Fibroblast of lung (primary cell): ENCODE measurements at regions not wholly inside any gene's neighbourhood (a gene's known extent, or its start where the extent isn't known, plus 50 kb on each side); places are given as distances from the start of the nearest gene placed in this dataset.

Experiments
- DNase-seq, 2 donors: peaks; one replicate each; pipeline versions ENCODE4 v3.0.0 to v3.0.0-alpha.2; 2010; ENCODE audit warnings: low read depth in 2 of 2
- H2AFZ ChIP-seq: 2 replicates; pipeline ENCODE4 v1.5.1; 2012; ENCODE audit warnings: low read length, control low read depth, inconsistent platforms
- H3K27ac ChIP-seq: 2 replicates; pipeline ENCODE4 v1.5.1; 2011; ENCODE audit warnings: low read length, control low read depth; ENCODE audit not compliant: insufficient read depth
- H3K27me3 ChIP-seq: 2 replicates; pipeline ENCODE4 v1.5.1; 2011; ENCODE audit warnings: mild to moderate bottlenecking, low read length; ENCODE audit not compliant: control insufficient read depth, insufficient read depth
- H3K36me3 ChIP-seq: 2 replicates; pipeline ENCODE4 v1.5.1; 2011; ENCODE audit warnings: low read length; ENCODE audit not compliant: control insufficient read depth, insufficient read depth
- H3K4me1 ChIP-seq: 2 replicates; pipeline ENCODE4 v1.5.1; 2011; ENCODE audit warnings: low read length; ENCODE audit not compliant: control insufficient read depth, insufficient read depth; ENCODE audit errors: extremely low read depth
- H3K4me2 ChIP-seq: 2 replicates; pipeline ENCODE4 v1.5.1; 2011; ENCODE audit warnings: low read length, control low read depth; ENCODE audit not compliant: insufficient read depth; ENCODE audit errors: extremely low read depth
- H3K4me3 ChIP-seq, 4 experiments: fragments of 200-600 bp in 1 of 4; sonication (generic) in 1 of 4; replicated peaks in 1 of 4; 2 replicates each; pipeline ENCODE4 v1.5.1; 2011 to 2016; ENCODE audit warnings: low read length in 4 of 4, low read depth in 3 of 4, mild to moderate bottlenecking in 3 of 4, control low read depth in 2 of 4, inconsistent platforms in 1 of 4, mixed read lengths in 1 of 4; ENCODE audit not compliant: insufficient read depth in 1 of 4; ENCODE audit errors: control extremely low read depth in 1 of 4
- H3K79me2 ChIP-seq: 2 replicates; pipeline ENCODE4 v1.5.1; 2012; ENCODE audit warnings: mild to moderate bottlenecking, low read length, inconsistent platforms; ENCODE audit not compliant: control insufficient read depth, insufficient read depth
- H3K9ac ChIP-seq: 2 replicates; pipeline ENCODE4 v1.5.1; 2011; ENCODE audit warnings: mild to moderate bottlenecking, low read length, control low read depth; ENCODE audit not compliant: insufficient read depth
- H3K9me3 ChIP-seq: 2 replicates; pipeline ENCODE4 v1.5.1; 2012; ENCODE audit warnings: low read depth, low read length; ENCODE audit not compliant: control insufficient read depth, insufficient read depth
- H4K20me1 ChIP-seq: 2 replicates; pipeline ENCODE4 v1.5.1; 2011; ENCODE audit warnings: low read length; ENCODE audit not compliant: control insufficient read depth, insufficient read depth; ENCODE audit errors: extremely low read depth
- EZH2 ChIP-seq: IDR thresholded peaks from 2 replicates; pipeline ENCODE4 v1.5.1; 2012; ENCODE audit warnings: low read length, control low read depth, mild to moderate bottlenecking; ENCODE audit errors: missing control alignments
- TF ChIP-seq, protein P1 (sequence below), 2 donors: IDR thresholded peaks in 1 of 2; conservative IDR thresholded peaks in 1 of 2; 1 replicate in 1 of 2; 2 replicates in 1 of 2; pipeline ENCODE4 v1.5.1; 2011 to 2012; ENCODE audit warnings: low read length in 2 of 2, control low read depth in 1 of 2, inconsistent platforms in 1 of 2, low read depth in 1 of 2, mild to moderate bottlenecking in 1 of 2

DNA sequence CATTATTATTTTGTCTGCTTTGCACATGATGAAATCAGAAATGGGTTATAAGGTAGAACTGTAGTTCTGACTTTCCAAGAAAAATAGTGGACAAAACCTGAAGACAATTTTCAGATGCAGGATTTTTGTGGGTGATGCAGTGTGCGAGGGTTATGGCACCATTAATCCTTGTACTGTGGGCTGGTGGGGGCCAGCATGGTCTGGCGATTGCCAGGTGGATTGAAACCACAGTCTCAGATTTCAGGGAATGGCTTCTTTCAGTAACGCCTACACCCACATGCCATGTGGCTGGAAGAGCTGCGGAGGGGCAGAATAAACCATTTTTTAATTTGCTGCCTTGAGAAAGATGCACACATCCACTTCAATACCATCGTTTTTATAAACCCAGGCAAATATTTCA, 150.5 kb downstream of the ARSF start:
- H3K9me3 ChIP-seq = no peaks in the 10 kb centered on the region
- TF ChIP-seq EZH2 = no peak
- TF ChIP-seq, protein P1, sequence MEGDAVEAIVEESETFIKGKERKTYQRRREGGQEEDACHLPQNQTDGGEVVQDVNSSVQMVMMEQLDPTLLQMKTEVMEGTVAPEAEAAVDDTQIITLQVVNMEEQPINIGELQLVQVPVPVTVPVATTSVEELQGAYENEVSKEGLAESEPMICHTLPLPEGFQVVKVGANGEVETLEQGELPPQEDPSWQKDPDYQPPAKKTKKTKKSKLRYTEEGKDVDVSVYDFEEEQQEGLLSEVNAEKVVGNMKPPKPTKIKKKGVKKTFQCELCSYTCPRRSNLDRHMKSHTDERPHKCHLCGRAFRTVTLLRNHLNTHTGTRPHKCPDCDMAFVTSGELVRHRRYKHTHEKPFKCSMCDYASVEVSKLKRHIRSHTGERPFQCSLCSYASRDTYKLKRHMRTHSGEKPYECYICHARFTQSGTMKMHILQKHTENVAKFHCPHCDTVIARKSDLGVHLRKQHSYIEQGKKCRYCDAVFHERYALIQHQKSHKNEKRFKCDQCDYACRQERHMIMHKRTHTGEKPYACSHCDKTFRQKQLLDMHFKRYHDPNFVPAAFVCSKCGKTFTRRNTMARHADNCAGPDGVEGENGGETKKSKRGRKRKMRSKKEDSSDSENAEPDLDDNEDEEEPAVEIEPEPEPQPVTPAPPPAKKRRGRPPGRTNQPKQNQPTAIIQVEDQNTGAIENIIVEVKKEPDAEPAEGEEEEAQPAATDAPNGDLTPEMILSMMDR (conservative IDR thresholded peaks at IDR 0.05 in 1 of 2, IDR thresholded peaks at IDR 0.05 in 1 of 2; ENCODE audit: low read depth in 1 of 2, low read length in 2 of 2) = no peak
- H4K20me1 ChIP-seq = no peaks in the 10 kb centered on the region
- no peak overlapping the region for H3K4me3 ChIP-seq
- H2AFZ ChIP-seq = no peak overlapping the region
- peak; percentile 51 to 88 for DNase-seq
- no peaks in the 10 kb centered on the region for H3K36me3 ChIP-seq
- no peaks in the 10 kb centered on the region for H3K79me2 ChIP-seq
- no peaks in the 10 kb centered on the region for H3K27me3 ChIP-seq
- H3K4me1 ChIP-seq = no peaks in the 10 kb centered on the region
- no peak overlapping the region for H3K27ac ChIP-seq
- no peak overlapping the region for H3K9ac ChIP-seq
- no peak overlapping the region for H3K4me2 ChIP-seq

DNA sequence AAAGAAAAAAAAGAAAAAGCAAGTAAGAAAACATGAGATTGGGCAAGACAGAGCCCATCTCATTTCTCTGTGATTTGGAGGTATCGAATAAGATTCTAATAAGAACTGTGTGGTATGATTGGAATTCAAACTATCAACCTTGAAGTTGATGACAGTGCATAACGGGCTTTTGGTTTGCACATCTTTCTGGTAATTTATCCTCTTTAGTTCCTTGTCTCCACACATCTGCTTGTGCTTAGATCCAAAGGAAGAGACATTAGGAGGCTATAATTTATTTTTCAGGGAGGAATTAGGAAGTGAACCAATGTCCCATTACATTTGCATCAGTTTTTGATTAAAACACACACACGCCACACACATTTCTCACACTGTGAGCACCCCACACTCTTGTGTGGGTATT, 149.9 kb downstream of the ARSF start:
- peak in 1 of 2 donors; percentile 59 for DNase-seq
- Histone ChIP-seq H4K20me1 (no peaks in the 10 kb centered on the region), H3K4me3 (no peak overlapping the region), H3K9me3 (no peaks in the 10 kb centered on the region), H3K4me1 (no peaks in the 10 kb centered on the region), H3K27me3 (no peaks in the 10 kb centered on the region), H3K79me2 (no peaks in the 10 kb centered on the region), H3K9ac (no peak overlapping the region), H2AFZ (no peak overlapping the region), H3K4me2 (no peak overlapping the region), H3K27ac (no peak overlapping the region), H3K36me3 (no peaks in the 10 kb centered on the region)
- TF ChIP-seq, protein P1 (conservative IDR thresholded peaks at IDR 0.05 in 1 of 2, IDR thresholded peaks at IDR 0.05 in 1 of 2; ENCODE audit: low read depth in 1 of 2, low read length in 2 of 2) = no peak
- no peak for TF ChIP-seq EZH2

DNA sequence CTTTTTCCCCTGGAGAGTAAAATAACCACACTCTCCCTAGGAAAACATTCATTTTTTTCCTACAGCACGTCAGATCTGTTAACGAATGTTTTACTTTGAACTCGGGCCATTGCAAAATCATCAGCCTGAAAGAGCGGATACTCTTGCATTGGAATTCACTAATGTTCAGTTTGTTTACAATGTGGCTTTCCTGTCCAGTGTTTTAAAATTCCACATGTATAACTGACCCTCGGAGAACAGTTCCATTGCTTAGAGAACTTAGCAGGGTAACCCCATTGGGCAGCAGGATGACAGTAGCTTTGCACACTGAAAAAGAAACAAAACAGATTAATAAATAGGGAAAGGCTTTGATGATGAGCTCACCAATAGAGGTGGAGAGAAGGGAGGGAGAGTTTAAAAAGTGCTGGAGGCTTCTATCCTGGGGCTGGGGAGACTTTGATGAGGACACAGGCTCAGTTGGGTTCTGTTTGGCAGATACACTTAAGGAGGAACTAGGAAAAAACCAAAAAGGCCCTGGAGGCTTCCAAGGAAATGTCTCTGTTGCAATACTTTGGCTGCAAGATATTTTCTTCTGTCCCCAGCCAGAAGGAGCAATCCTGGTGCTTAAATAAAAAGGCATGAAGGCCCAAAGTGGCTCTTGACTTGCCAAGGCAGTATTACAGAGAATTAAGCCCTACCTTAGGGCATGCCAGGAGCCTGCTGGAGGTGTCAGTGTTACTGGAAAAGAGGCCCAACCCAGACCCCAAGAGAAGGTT, 143.1 kb downstream of the ARSF start:
- peak; percentile 92 for DNase-seq
- H3K9ac ChIP-seq = no peak overlapping the region
- H3K79me2 ChIP-seq = no peaks in the 10 kb centered on the region
- peaks cover 7% of the 10 kb centered on the region for H3K4me1 ChIP-seq
- no peaks in the 10 kb centered on the region for H3K9me3 ChIP-seq
- H3K4me2 ChIP-seq = peak overlapping the region; percentile 59
- no peaks in the 10 kb centered on the region for H4K20me1 ChIP-seq
- no peak overlapping the region for H3K4me3 ChIP-seq
- H2AFZ ChIP-seq = no peak overlapping the region
- TF ChIP-seq, protein P1 (conservative IDR thresholded peaks at IDR 0.05 in 1 of 2, IDR thresholded peaks at IDR 0.05 in 1 of 2; ENCODE audit: low read depth in 1 of 2, low read length in 2 of 2) = no peak
- TF ChIP-seq EZH2 = no peak
- no peaks in the 10 kb centered on the region for H3K27me3 ChIP-seq
- peak overlapping the region; percentile 79 for H3K27ac ChIP-seq
- no peaks in the 10 kb centered on the region for H3K36me3 ChIP-seq
